Epithelial cell of esophagus (primary cell): ENCODE measurements at regions not wholly inside any gene's neighbourhood (a gene's known extent, or its start where the extent isn't known, plus 50 kb on each side); places are given as distances from the start of the nearest gene placed in this dataset.

ENCODE experiments used
- DNase-seq: peaks from one replicate; pipeline ENCODE4 v3.0.0; 2010; ENCODE audit warnings: low read depth
- H3K4me3 ChIP-seq: 2 replicates; pipeline ENCODE4 v1.5.1; 2011; ENCODE audit warnings: mild to moderate bottlenecking, low read length, control low read depth
- TF ChIP-seq, protein P1 (sequence below): IDR thresholded peaks from 2 replicates; pipeline ENCODE4 v1.5.1; 2011; ENCODE audit warnings: low read depth, mild to moderate bottlenecking, low read length, control low read depth, inconsistent platforms; ENCODE audit not compliant: insufficient read depth; ENCODE audit errors: missing control alignments

DNA sequence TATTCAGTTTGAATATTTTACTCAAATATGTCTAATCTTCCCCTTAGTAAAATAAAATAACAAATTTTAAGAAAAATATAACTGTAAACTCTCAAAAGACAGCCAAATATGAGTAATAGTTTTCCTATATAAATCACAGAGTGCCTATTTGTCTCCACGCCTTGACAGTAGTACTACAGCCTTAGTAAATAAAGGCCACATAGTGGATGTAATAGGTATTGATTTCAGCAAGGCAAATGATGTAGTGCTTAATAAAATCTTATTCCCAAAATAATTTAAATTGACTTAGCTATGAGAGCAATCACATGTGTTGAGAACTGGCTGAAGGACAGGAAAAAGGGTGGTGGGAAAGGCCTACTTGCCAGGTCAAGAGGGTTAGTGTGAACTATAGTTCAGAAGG, 747.2 kb downstream of the OLFM4 start:
- H3K4me3 ChIP-seq: no peak overlapping the region
- DNase-seq: no peak
- TF ChIP-seq, protein P1, sequence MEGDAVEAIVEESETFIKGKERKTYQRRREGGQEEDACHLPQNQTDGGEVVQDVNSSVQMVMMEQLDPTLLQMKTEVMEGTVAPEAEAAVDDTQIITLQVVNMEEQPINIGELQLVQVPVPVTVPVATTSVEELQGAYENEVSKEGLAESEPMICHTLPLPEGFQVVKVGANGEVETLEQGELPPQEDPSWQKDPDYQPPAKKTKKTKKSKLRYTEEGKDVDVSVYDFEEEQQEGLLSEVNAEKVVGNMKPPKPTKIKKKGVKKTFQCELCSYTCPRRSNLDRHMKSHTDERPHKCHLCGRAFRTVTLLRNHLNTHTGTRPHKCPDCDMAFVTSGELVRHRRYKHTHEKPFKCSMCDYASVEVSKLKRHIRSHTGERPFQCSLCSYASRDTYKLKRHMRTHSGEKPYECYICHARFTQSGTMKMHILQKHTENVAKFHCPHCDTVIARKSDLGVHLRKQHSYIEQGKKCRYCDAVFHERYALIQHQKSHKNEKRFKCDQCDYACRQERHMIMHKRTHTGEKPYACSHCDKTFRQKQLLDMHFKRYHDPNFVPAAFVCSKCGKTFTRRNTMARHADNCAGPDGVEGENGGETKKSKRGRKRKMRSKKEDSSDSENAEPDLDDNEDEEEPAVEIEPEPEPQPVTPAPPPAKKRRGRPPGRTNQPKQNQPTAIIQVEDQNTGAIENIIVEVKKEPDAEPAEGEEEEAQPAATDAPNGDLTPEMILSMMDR: no peak

DNA sequence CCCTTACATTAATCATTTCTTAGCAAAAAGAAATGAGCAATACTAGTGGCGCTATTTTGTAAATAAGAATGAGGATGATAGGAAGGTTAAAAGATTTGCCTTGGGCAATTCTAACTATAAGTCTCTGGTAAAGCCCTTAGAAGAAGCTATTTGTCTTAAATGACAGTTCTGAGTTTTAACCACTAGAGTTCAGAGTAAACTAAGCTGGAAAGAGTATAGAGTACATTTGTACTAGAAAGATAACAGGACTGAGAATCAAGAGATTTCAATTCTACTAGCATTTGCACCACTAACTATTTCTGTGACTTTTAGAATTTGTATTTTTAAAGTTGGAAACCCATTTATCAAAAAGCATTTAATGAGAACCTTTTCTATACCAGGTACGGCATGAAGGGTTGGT, 750.3 kb downstream of the OLFM4 start:
- TF ChIP-seq, protein P1: no peak
- H3K4me3 ChIP-seq: no peak overlapping the region
- DNase-seq: no peak

DNA sequence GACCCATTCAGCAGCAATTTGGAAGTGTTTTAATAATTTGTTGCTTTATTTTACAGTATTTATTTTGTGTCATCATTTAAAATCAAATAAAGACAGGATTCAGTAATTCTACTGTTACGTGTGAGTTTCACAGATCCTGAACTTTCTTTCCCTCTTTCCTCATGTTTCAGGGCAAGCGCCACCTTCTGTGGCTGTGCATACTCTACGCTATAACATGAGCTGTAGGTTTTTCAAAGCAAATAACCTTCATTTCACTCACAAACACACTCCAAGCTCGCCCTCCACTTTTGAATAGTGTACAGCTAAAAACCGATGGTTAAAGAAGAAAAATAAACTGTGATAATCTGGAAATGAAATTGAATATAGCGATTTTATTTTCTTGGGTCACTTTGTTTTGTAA, 753.3 kb downstream of the OLFM4 start:
- TF ChIP-seq, protein P1: no peak
- DNase-seq: no peak

DNA sequence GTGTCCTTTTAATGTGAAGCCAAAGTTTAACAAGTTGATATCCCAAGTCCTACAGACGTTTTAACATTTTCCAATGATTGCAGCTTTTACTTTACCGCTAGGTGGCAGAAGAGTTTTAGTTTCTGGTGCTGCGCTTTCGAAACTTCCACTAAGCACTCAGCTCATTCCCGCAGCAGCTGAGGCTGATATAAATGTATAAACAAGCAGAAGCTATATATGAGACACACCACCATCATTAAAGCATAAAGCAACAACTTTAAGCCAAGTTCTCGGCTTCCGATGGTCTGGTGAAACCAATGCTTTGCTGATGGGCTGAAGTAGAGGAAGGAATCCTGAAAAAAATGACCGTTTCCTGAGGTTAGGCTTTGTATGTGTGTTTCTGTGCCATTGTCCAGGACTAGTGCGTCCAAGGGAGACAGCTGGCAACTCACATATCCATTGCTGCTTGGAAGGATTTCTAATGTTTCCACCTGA, 753.9 kb downstream of the OLFM4 start:
- TF ChIP-seq, protein P1: peak; percentile 76
- peak; percentile 61 for DNase-seq
- no peak overlapping the region for H3K4me3 ChIP-seq

More for the DNA sequence above, 753.3 kb downstream of the OLFM4 start:
- no peak overlapping the region for H3K4me3 ChIP-seq

DNA sequence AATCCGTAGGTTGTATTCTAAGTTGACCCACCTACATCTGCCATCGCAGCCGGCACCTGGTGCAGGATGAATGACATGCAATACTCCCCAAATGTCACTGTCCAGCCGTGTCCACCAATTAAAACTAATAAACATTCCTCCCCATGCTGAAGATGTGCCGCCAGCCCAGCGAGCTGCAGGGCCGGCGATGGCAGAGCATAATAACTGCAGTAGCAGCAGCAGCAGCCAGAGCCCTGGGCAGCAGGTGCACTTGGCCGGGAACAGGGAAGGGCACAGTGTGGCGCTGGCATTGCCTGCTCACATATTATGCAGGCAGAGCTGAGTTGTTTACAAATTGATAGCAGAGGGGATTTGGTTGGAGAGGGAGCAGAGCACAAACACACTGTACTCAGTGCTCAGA, 754.9 kb downstream of the OLFM4 start:
- TF ChIP-seq, protein P1: no peak
- no peak overlapping the region for H3K4me3 ChIP-seq
- no peak for DNase-seq

DNA sequence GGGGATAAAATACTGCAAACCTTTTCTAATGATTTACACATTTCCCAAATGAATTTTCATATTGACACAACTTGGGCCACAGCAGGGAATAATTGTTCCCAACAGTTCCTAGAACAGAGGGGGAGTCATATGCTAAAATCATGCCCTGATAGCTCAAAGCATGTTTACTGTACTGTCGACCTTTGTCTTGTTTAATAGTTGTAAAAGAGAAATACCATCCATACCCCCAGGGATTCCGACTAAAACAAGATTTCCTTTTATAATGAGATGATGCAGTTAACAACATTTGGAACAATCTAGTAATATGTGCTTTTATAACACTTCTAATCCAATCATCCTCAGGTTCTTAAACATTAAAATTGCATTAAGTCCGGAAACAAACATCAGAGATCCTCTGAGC, 759.7 kb downstream of the OLFM4 start:
- no peak overlapping the region for H3K4me3 ChIP-seq
- DNase-seq: no peak
- TF ChIP-seq, protein P1: no peak

DNA sequence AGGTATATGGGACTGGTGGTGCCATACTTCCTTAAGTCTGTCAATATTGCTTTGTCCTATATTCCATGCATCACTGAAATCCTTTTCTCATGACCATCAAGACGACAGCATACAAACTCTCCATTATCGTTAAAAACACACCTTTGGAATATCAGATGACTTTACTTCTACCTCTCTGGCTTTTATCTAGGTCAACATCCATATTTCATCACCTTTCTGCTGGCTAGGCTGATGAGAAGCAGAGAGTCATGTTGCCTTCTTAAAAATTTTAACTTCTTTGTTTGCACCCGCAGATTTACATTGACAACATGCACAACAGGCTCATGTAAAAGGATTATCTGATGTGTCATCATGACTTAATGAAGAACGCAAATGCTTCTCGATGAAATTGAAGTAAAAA, 771.4 kb downstream of the OLFM4 start:
- no peak overlapping the region for H3K4me3 ChIP-seq
- DNase-seq: no peak
- TF ChIP-seq, protein P1: no peak
